HG03565 (cell line): ENCODE measurements at regions not wholly inside any gene's neighbourhood (a gene's known extent, or its start where the extent isn't known, plus 50 kb on each side); places are given as distances from the start of the nearest gene placed in this dataset.

ENCODE experiments used
- ATAC-seq: cut with Tn5 transposase; IDR thresholded peaks from one replicate; pipeline ENCODE4 v1.9.1; 2021; ENCODE audit warnings: mild to moderate bottlenecking, moderate library complexity; ENCODE audit not compliant: unreplicated experiment

GRCh38 chr7:22676385-22676784, 50.6 kb upstream of the IL6 start:
- ATAC-seq = no peak

- ATAC-seq = no peak
Measured at GRCh38 chr7:22675917-22676343, 51.1 kb upstream of the IL6 start.

GRCh38 chr7:22675421-22675820, 51.6 kb upstream of the IL6 start:
- no peak for ATAC-seq

GRCh38 chr7:22672846-22673680, 53.9 kb upstream of the IL6 start:
- peak; percentile 66 for ATAC-seq

- no peak for ATAC-seq
Measured at GRCh38 chr7:22671177-22671879, 55.7 kb upstream of the IL6 start.

- no peak for ATAC-seq
Measured at GRCh38 chr7:22670422-22670815, 56.6 kb upstream of the IL6 start.

GRCh38 chr7:22669692-22670421, 57.1 kb upstream of the IL6 start:
- no peak for ATAC-seq

- no peak for ATAC-seq
Measured at GRCh38 chr7:22668971-22669401, 58.0 kb upstream of the IL6 start.

GRCh38 chr7:22667562-22668239, 59.3 kb upstream of the IL6 start:
- no peak for ATAC-seq

- ATAC-seq = no peak
Measured at GRCh38 chr7:22667187-22667561, 59.8 kb upstream of the IL6 start.

- no peak for ATAC-seq
Measured at GRCh38 chr7:22666732-22667131, 60.3 kb upstream of the IL6 start.

- ATAC-seq = no peak
Measured at GRCh38 chr7:22665923-22666322, 61.1 kb upstream of the IL6 start.

- ATAC-seq = no peak
Measured at GRCh38 chr7:22664988-22665798, 61.8 kb upstream of the IL6 start.

GRCh38 chr7:22663721-22664120, 63.3 kb upstream of the IL6 start:
- ATAC-seq = no peak

GRCh38 chr7:22663357-22663718, 63.7 kb upstream of the IL6 start:
- ATAC-seq = no peak

GRCh38 chr7:22662556-22663356, 64.2 kb upstream of the IL6 start:
- ATAC-seq = no peak

- no peak for ATAC-seq
Measured at GRCh38 chr7:22662036-22662435, 65.0 kb upstream of the IL6 start.

GRCh38 chr7:22660732-22661131, 66.3 kb upstream of the IL6 start:
- ATAC-seq = no peak

GRCh38 chr7:22660293-22660692, 66.7 kb upstream of the IL6 start:
- ATAC-seq = no peak

- no peak for ATAC-seq
Measured at GRCh38 chr7:22659741-22660140, 67.3 kb upstream of the IL6 start.
